Fibroblast of skin of scalp (primary cell): ENCODE measurements at regions not wholly inside any gene's neighbourhood (a gene's known extent, or its start where the extent isn't known, plus 50 kb on each side); places are given as distances from the start of the nearest gene placed in this dataset.

Source experiments
- DNase-seq: peaks from one replicate; pipeline ENCODE4 v3.0.0-alpha.2; 2013

DNA sequence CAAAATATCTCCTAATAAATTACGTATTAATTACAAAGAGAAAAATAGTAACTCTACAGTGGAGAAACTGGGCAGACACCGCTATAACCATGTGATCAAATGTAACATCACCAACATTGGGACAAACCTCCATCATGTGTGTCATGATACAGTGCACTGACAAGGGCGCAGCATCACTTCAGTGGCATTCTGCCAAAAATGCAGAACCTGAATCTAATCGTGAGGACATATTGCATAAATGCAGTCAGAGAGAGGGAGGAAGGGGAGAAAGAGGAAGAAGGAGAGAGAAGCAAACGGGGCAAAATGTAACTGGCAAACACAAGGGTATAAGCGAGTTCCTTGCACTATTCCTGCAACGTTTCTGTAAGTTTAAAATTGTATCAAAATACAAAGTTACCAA, 74.2 kb upstream of the MARCHF10 start:
- DNase-seq: no peak

DNA sequence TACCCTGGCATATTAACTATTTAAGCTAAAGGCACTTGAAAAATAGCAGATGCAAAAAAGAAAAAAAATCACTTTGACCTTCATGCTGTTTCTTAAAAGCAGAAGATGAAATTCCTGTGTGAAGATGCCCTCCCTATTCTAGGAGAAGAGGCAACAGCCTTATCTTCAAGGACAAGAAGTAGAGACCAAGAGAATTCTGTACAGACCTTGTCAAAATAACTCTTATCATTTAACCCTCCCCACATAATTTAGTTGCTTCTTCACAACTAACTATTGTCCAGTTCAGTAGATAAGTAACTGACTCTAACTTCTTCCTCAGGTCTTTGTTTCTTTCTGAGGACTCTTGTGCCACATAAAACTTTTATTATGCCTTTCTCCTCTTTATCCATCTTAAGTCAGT, 72.0 kb upstream of the MARCHF10 start:
- DNase-seq: no peak

DNA sequence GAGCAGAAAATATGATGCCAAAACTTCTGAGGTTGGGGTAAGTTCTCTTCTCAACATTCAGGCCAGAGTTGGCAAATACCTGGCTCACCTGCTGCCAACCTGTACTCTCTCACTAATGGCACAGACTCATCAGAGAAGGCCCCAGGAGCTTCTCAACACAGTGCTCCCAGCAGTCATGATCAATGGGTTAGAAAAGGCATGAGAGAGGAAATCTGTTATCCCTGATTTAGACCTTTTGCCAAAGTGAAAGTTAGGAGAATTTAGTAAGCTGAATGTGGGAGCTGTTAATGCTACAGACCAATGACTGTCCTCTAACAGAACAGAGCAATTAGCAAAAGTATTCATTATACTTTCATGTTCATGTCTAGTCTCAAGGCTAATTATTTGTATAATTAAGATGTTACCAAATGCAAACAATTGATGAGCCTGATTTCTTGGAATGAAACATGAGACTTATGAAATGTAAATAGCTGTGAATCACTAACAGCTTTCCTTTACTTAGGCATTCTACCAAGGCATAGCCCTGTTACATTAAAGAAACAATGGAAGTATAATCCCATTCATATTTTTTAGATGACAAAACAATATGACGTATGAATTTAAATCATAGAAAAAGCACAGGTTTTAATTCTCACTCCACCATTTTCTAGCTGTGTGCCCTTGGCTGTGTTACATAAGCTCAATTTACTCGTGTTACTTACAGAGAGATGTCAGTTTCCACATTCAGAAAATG, 68.7 kb upstream of the MARCHF10 start:
- DNase-seq: peak; percentile 66

DNA sequence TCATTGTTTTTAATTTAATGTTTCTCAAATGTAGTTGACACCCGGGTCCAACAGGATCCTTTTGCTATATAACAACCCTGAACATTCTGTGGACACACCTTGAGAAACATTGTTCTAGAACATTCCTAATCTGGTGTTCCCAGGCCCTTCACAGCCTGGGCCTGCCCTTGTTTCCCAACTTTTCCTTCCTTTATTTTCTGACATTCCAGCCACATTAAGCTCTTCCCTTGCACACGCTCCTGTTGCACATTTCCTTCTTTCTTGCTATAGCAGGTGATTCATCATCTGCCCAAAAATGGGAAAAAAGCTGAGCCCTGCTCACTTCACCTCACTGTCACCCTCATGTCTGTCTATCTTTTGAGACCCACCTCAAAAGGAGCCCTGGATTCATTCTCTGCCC, 67.9 kb upstream of the MARCHF10 start:
- peak; percentile 17 for DNase-seq

DNA sequence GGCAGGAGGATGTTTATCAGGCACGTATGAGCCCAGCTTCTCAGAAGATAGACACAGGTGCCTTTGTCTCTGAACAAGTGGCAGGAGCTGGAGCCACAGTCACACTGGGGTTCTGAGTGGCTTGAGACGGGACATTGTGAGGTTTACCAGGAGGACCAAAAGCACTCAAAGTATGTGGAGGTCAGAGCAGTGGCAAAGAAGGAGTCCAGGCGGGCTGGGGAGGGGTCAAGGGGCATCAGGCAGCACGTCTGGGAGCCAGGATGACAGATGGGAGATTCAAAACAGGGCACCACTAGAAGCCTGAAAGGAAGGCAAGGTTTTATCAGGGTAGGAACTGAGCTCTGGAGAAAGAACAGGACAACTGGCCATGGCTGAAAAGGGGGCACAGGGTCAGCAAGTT, 67.2 kb upstream of the MARCHF10 start:
- DNase-seq: no peak

- no peak for DNase-seq
These were observed 63.2 kb upstream of the MARCHF10 start for GRCh38 chr17:62871291-62871690.

DNA sequence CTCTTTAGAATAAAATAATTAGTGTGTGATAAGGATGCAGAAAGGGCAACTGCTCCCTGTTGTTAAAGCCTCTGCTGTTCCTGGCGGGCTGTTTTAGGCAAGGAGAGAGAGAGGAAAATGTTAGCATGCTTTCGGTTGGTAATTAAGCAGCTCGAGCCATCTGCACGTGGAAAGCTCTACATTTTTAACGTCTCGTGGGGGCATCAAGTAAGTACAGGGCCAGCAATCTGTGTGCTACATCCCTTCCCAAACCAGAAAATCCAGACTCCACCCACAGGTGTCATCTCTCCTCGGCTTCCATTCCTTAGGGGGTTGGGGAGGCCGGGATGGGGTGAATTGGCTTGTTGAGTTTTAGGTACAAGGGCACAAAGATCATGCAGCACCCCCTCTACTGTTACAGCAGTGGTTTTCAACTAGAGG, 62.4 kb upstream of the MARCHF10 start:
- DNase-seq: no peak

- DNase-seq: peak; percentile 96
These were observed 62.0 kb upstream of the MARCHF10 start for GRCh38 chr17:62870030-62870541.

DNA sequence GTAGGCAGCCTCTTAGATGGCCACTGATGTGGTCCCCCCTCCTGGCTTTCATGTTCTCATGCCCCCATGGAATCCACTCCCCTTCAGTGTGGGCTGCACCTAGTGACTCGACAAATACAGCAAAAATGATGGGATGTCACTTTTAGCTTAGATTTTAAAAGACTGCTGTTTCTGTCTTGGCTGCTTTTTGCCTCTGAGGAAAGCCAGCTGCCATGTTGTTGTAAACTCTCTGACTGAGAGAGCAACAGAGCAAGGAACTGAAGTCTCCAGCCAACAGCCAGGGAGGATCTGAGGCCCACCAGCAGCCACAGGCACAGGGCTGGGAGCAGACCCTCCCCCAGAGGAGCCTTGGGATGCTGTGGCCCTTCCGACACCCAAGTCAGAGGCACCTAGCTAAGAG, 60.6 kb upstream of the MARCHF10 start:
- DNase-seq: no peak

GRCh38 chr17:62868008-62868407, 59.9 kb upstream of the MARCHF10 start:
- DNase-seq: no peak

DNA sequence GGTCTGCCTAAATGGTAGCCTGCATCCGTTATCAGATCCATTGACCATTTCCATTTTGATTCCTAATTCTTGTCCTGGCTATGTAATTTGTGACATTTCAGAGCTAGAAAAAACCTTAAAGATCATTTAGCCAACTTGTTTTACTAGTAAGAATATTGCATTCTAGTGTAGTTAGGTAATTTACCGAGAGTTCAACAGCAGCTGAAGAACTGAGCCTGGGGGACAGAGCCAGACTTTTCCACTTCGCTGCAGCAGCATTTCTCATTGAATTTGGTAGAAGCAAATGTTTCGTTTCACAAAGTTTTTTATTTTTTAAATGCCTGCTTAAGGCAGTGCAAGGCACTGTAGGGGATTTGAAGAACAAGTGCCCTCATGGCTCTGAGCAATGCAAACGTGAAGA, 59.2 kb upstream of the MARCHF10 start:
- no peak for DNase-seq

- DNase-seq: no peak
These were observed 58.4 kb upstream of the MARCHF10 start for GRCh38 chr17:62866471-62866870.

- no peak for DNase-seq
These were observed 57.5 kb upstream of the MARCHF10 start for GRCh38 chr17:62865586-62865985.

DNA sequence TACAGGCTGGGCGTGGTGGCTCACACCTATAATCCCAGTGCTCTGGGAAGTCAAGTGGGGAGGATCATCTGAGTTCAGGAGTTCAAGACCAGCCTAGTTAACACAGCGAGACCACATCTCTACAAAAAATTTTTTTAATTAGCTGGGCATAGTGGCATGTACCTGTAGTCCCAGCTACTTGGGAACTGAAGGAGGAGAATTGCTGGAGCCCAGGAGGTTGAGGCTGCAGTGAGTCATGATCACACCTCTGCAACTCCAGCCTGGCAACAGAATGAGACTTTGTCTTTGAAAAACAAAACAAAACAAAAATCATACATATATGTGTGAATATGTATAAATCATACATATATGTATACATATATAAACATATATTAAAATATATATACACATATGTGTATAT, 54.1 kb upstream of the MARCHF10 start:
- DNase-seq: no peak

GRCh38 chr17:62860962-62861873, 53.1 kb upstream of the MARCHF10 start:
- DNase-seq: no peak

GRCh38 chr17:62859146-62859545, 51.0 kb upstream of the MARCHF10 start:
- DNase-seq: no peak
